GM21381 (cell line): ENCODE measurements at regions not wholly inside any gene's neighbourhood (a gene's known extent, or its start where the extent isn't known, plus 50 kb on each side); places are given as distances from the start of the nearest gene placed in this dataset.
"Not testable (repeated sequence)": the region's sequence is repeated elsewhere in the genome, so short reads cannot be mapped to it uniquely, and the experiment has no call there.

Experiments used
- ATAC-seq: cut with Tn5 transposase; IDR thresholded peaks from one replicate; pipeline ENCODE4 v1.9.1; 2021; ENCODE audit warnings: mild to moderate bottlenecking, moderate library complexity; ENCODE audit not compliant: unreplicated experiment

DNA sequence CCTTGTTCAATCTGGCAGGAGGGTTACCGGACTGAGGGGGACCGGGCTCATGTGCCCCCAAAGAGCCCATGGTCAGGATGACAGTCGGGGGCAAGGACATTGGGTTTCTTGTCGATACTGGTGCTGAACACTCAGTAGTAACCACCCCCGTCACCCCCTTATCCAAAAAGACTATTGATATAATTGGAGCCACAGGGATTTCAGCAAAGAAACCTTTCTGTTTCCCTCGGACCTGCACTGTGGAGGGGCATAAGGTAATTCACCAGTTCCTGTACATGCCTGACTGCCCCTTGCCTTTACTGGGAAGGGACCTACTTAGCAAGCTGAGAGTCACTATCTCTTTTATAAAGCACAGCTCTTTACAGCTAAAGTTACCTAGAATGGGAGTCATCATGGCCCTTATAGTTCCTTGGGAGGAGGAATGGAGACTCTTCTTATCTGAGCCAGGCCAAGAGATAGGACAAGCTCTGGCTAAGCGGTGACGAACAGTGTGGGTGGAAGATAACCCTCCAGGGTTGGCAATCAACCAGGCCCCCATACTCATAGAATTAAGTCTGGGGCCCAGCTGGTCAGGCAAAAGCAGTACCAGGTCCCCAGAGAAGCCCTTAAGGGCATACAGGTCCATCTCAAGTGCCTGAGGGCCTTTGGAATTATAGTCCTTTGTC, 603.7 kb downstream of the UQCRFS1 start:
- no peak for ATAC-seq

DNA sequence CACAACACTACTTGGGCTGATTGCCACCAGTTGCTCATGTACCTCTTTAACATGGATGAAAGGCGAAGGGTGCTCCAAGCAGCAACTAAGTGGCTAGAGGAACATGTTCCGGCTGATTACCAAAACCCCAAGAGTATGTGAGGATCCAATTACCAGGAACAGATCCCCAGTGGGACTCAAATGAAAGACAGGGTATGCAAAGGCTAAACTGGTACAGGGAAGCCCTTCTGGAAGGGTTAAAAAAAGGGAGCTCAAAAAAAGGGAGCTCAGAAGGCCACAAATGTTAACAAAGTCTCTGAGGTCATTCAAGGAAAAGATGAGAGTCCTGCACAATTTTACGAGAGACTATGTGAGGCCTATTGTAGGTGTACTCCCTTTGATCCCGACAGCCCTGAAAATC, 604.7 kb downstream of the UQCRFS1 start:
- no peak for ATAC-seq

DNA sequence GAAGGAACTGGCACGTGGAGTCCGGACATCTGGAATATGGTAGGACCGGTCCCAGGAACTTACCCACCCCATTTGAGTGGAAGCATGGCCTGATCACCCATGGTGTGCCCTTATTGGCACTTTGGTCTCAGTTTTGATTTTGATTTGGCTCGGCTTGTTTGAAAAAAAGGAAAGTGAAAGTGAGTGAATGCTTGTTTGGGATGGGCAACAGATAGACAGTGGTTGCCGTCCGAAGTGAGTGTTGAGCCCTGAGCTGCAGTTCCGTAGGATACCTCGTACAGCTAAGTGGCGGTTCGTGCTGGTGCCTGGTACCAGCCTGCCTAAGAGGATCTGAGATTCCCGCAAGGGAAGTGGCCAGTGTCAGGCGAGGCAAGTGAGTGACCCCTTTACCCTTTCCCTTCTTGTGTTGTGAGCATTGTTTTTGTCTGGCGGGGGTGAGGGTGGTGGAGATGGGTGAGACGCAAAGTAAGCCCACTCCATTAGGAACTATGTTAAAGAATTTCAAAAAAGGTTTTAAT, 605.8 kb downstream of the UQCRFS1 start:
- no peak for ATAC-seq

DNA sequence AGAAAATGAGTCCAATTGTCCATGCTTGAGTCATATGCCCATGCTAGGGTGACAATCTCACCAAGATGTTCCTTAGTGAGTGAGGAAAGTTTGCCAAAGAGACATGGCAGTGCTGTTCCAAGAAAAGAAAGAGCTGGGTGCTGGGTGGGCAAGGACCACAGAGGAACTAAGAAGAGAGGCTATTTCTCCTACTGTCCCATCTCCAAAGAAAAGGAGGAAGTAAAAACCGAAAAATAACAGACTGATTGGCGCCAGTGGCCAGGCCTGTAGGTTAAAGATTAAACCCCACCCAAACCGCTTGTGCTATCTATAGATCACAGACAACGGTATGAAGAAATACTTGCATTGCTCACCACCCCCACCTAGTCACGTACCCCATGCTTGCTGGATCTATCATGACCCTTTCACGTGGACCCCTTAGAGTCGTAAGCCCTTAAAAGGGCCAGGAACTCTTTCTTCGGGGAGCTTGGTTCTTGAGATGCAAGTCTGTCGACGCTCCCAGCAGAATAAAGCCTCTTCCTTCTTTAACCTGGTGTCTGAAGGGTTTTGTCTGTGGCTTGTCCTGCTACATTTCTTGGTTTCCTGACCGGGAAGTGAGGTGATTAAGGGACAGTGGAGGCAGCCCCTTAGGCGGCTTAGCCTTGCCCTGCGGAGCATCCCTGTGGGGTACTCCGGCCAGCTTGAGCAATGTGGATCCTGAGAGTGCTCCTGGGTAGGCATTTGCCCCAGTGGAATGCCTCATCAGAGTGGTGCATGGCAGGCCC, 606.5 kb downstream of the UQCRFS1 start:
- no peak for ATAC-seq

DNA sequence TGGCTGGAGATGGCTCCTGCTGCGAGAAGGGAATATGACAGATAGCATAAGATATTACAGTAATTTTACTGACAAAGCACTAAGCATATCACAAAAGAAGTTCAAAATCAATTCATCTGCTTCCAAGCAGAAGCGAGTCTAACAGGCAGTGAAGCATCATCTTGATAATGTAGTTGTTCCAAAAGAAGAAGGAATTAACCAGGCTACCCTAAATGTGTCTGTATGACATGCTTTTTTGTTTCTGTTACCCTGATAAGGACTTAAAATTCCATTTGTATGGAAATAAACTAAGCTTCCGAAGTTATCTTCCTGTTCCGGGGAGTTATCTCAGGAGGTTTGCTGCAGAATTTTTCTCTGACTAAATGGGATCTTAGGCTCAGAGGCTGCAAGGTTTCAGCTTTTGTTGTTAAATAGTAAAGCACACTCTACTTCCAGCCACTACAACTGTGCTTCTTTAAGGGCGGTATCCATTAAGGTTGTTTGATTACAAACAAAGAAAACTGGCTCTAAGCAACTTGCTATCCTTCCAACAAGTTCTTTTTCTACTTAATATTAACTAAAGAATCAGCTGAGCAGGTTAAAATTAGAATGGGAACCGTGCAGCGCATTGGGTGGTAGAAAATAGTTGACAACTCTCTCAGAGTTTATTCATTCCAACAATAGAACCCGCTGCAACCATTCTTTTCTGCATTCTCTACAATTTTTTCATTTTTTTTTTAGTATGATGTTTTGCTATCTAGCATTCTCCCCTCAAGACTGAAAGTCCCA, 607.3 kb downstream of the UQCRFS1 start:
- ATAC-seq: no peak

DNA sequence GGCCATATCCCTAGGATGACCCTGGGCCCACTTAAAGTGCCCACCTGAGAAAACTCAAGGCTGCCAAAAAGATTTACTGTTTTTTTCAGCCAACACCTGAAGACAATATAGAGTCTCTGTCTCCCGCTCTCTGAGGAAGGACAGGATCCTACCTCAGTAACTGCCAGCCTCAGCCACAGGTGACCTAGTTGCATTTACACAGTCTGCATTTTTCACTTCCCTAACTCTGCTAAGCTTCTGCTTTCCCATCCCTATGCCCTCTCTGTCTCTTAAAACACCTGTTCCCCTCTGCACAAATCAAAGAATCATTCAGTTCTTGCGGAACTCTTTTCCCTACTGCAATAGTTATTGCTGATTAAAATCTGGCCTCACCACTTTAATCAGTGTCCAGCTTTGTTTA, 609.5 kb downstream of the UQCRFS1 start:
- ATAC-seq: no peak

DNA sequence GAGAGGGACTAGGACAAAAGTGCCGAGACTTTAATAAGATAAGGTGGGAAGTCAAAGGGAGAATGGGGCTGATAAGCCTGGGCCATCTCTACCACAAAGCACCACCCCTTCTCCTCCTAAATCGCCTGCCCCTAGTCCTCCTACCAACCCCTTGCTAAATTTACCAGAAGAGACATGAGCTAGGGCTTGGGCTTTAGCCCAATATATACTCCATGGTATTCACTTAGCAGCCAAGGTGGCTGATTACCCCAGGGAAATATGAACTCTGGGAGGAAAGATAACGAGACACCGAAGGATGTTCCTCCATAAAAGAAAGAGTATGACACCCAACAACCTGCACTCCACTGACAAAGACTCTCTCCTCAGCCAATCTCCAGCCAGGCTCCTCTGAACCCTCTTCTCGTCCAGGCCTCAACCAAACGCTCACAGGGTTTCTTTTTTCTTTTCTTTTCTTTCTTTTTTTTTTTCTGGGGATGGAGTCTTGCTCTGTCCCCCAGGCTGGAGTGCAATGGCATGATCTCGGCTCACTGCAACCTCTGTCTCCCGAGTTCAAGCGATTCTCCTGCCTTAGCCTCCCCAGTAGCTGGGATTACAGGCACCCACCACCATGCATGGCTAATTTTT, 610.2 kb downstream of the UQCRFS1 start:
- no peak for ATAC-seq

DNA sequence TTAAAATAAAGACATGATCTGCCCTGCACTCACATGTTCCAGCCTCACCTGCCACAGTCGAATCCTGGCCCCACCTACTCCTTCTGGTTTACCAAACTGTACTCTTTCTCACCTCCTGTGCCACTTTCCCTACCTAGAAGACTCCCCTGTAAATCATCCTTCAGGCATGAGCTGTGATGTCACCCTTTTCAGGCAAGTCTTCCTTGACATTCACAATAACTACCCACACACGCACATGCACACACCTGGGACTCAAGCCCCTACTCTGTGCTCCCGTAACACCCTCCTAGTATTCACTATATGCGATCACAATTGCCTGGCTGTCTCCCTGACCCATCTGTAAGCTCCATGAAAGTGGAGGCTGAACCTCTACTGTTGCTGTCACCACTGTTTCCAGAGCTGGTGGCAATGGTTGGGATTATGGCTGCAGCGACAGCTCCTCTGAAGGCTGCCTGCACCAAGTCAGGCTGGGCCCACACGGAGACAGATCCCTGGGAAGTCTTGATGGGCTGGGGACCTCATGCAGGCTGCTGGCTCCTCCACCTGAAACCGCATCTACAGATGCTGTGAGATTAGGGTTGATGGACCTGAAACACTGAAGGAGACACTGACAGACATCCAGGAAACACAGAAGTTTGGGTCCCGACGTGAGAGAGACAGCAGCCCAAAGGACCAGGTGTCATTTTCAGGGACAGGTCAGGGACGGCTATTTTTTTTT, 611.1 kb downstream of the UQCRFS1 start:
- no peak for ATAC-seq

DNA sequence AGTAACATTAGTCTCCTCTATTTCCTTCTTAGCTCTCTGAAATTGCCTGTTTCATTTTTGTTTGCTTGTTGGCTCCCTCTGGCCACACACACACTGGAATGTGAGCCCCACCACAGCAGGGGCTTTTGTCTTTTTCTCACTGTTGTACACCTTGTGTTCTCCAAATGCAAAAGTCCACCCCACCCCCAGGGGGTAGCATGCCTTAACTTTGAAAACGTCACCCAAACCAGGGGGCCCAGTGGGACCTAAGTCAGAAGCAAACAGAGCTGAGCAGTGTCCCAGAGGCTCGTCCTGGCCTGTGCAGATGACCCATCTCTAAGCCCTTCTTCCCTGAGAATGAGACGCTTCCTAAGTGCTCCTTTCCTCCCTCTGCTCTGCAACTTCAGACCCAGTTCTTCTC, 614.1 kb downstream of the UQCRFS1 start:
- no peak for ATAC-seq

DNA sequence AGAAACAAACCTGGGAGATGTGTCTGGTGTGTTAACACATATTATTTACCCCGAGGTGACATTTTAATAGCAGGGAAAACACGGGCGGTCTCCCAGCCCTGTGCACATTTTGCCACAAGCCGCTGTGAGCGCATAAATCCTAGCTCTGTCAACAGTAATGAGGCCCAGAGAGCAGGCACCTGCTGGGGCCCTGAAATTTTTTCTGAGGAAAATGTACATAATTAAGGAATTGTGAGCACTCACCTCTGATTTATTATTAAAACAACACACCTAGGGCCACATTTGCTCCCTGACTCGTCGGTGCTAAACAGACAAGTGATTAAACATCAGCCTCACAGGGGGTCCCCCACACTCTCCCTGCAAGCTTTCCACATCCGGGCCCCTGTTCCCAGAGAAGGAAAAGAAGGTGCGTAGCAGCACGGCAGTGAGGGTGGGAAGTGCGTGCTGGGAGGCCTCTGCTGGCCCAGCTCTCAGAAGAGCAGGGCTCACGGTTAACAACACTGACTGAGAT, 616.3 kb downstream of the UQCRFS1 start:
- no peak for ATAC-seq

DNA sequence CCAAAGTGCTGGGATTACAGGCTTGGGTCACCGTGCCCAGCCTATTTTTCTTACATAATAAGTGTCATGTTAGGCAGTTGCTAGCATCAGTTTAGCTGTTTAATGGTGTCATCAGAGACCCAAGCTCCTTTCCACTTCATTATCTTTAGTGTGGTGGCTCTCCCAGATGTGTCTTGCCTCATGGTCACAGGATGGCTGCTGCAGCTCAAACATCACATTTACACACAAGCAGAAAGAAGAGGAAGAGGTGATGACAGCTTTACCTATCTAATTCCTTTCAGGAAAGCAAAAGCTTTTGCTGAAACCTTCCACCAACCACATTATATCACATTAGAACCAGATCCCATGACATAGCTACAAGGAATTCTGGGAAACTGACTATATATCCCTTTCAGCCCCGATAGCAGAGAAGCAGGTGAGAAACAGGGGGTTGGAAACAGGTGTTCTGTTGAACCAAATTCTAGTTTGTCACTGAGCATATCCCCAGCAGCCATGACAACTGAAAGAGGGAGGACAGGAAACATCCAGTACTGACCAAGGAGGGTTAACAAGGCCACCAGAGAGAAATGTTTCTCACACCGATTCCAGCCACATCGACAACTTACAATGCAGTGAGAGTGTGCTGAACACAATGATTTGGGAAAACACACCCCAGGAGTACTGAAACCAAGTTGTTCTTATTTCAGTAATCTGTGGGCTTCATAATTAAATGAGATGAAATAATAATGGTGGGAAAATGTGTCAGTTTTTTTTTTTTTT, 617.0 kb downstream of the UQCRFS1 start:
- no peak for ATAC-seq

DNA sequence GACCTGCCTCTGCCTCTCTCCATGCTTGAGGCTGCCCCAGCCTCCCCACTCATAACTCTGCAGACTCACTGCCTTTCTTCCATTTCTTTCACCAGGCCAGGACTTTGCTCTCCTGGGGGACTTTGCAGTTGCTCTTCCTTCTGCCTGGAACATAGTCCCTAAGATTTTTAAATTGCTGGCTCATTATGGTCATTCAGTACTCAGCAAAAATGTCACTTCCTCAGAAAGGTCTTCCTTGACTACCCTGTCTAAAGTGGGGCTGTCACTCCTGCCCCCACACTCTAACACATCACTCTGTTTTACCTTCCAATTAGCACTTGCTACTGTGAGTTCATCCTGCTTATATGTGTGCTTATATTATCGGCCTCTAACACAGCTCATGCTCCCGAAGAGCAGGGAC, 618.2 kb downstream of the UQCRFS1 start:
- ATAC-seq: no peak

DNA sequence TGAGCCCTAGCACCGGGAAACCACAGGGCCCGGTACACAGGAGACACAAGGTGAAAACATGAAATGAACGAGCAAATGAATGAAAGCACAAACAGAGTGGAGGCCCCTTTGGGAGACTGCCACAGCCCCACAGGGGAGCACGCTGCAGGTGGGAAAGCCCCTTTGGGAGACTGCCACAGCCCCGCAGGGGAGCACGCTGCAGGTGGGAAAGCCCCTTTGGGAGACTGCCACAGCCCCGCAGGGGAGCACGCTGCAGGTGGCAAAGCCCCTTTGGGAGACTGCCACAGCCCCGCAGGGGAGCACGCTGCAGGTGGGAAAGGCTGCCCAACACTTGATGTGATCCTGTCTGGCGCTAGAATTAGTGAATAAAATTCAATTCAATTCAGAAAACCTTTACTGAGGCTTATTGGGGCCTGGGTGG, 623.0 kb downstream of the UQCRFS1 start:
- not testable (repeated sequence) for ATAC-seq

DNA sequence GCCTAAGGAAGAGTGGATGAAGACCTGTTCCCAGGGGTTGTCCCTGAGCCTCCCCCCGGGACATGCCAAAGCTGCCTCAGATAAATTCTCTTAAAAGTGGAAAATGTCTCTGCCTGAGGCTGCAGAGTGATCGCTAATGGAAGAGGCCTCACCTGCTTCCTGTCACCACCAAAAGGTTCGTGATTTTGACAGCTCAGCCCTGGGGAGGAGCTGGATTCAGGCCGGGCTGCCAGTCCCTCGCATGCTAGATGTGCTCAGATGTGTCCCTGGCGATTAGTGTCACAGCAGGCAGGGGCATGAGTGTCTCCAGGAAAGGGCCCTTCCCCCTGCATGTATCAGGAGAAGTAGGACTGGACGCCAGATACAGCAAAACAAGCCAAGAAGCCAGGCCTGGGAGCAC, 626.5 kb downstream of the UQCRFS1 start:
- ATAC-seq: no peak

DNA sequence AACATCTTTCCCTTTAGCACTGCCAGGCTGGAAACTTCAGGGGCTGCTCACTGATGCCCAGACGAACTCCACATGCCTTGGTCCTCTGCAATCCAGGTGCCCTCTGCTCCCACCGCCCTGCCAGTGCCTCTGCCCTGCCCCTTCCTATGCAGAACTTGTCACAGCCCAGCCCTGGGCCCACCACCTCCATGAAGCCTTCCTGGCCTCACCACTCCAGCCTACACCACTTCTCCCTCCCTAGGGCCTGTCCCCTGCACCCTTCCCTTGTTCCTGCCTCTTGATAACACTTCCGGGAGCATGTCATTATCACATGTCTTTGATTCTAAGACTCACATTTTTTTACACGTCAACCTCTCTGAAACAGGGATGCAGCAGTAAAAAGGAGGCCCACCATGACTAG, 627.2 kb downstream of the UQCRFS1 start:
- no peak for ATAC-seq

DNA sequence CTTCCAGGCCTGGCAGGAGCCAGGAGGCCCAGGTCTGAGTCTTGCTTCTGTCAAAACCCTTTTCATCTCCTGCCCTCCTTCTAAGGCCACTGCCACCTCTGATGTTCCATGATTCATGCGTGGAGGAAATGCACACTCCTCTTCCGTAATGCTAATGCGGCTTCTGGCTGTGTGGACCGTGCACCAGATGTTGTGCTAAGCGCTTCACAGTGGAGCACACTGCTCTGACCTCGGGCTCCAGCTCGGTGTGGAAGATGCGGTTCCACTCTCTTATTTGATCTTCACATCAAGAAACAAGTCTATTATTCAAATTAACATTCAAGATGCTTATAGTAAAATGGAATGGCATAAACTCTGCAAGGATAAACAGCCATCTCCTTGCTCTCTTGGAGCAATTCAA, 629.2 kb downstream of the UQCRFS1 start:
- ATAC-seq: no peak

DNA sequence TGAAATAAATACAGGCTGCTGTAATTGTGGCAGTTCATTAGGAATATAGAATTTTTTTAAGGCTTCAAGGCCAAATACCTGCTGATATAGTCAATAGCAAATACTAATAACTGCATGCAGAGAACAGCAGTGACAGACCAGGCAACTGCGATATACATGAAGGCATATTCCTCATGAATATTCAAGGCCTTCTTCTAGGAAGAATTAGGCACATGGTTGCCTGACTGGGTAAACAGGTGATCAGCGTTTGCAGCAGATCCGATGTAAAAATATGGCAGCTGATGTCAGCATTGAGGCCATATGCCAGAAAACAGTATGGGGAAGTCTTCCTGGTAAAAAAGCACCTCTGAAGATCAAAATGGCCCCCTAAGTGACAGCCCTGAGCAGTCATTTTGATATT, 629.7 kb downstream of the UQCRFS1 start:
- no peak for ATAC-seq

DNA sequence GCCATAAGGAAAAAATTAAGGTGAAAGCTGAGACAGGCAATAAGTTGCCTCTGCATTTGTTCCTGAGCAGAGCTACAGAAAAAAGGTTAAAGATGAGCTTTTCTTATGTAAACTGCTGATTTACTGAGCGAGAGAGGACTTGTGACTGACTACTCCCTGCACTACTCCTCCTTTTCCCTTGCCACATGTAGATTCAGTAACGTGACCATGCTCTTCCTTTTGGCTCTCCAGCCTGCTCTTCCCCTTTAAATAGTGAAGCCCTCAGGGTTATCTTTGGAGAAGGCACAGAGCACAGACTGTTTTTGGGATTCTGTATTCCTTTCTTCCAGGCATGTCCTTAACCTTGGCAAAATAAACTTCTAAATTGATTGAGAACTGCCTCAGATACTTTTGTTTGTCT, 630.2 kb downstream of the UQCRFS1 start:
- no peak for ATAC-seq

DNA sequence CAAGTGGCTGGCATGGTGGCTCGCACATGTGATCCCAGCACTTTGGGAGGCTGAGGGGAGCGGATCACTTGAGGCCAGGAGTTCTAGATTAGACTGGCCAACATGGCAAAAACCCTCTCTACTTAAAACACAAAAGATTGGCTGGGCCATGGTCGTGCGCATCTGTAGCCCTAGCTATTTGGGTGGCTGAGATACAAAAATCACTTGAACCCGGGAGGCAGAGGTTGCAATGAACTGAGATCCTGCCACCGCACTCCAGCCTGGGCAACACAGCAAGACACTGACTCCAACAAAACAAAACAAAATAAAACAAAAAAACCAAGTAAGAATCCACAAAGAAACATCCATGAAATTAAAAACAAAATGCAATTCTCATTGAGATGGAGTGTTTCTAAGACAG, 630.6 kb downstream of the UQCRFS1 start:
- no peak for ATAC-seq

DNA sequence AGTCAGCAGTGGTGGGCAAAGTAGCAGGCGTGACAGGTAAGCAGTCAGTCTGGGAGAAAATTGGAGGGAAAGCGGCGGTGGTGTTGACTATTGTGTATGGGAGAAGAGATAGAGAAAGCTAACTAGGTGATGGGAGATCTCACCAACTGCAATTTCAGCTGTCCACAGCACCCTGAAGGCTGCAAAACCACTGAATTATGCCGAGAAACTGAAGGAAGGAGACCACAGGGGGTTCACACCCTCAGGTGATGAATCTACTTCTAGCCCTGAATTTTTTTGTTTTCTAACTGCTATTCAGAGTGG, 631.5 kb downstream of the UQCRFS1 start:
- ATAC-seq: no peak
